ENCODE measurements at regions not wholly inside any gene's neighbourhood (a gene's known extent, or its start where the extent isn't known, plus 50 kb on each side); places are given as distances from the start of the nearest gene placed in this dataset.

GRCh38 chr20:61105395-61105794 is 146.7 kb upstream of the CDH4 start:
- TF ChIP-seq CTCF (IDR thresholded peaks at IDR 0.05; ENCODE audit: insufficient read depth, low read length) (no peak), POLR2AphosphoS5 (IDR thresholded peaks at IDR 0.05; ENCODE audit: low read depth) (no peak)

Measured in HL-60 (cell line).